Endometrium (tissue), 2 donors: ENCODE measurements at regions not wholly inside any gene's neighbourhood (a gene's known extent, or its start where the extent isn't known, plus 50 kb on each side); places are given as distances from the start of the nearest gene placed in this dataset.

Experiments used
- FAIRE-seq: peaks from 2 replicates; lab custom pipeline; 2012; peaks lifted over from hg19 to GRCh38; lab: Jason Lieb, UNC
- donor health status: control.
- donor health status: control.

DNA sequence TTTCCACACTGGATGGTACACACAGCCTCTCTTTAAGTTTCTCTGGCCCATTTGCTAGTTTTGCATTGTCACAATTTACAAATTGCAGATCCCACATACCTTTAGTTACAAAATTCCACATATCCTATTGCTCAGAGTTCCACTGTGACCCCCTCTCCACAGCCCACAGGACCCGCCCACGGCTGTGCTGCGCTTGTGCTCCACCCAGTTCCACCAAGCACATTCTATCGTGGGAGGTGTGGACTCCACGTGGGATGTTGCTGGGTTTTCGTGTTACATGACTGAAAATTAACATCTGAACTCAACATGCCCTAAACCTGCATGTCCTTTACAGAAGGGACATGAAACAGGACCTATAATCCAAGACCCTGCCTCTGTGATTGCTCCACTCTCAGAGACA is 423.0 kb downstream of the IRS2 start:
- FAIRE-seq: no peak

DNA sequence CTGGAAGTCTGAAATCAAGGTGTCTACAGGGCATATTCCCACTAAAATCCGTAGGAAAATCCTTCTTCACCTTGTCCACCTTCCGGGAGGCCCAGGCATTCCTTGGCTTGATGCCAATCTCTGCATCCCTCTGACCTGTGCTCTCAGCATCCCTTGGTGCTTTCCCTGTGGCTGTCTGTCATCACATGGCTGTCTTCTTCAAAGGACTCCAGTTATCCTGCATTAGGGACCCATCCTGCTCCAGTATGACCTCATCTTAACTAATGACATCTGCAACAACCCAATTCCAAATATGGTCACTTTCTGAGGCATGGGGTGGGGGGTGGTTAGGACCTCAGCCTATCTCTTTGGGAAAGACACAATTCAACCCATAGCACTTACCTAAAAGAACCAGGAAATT is 423.8 kb downstream of the IRS2 start:
- no peak for FAIRE-seq

DNA sequence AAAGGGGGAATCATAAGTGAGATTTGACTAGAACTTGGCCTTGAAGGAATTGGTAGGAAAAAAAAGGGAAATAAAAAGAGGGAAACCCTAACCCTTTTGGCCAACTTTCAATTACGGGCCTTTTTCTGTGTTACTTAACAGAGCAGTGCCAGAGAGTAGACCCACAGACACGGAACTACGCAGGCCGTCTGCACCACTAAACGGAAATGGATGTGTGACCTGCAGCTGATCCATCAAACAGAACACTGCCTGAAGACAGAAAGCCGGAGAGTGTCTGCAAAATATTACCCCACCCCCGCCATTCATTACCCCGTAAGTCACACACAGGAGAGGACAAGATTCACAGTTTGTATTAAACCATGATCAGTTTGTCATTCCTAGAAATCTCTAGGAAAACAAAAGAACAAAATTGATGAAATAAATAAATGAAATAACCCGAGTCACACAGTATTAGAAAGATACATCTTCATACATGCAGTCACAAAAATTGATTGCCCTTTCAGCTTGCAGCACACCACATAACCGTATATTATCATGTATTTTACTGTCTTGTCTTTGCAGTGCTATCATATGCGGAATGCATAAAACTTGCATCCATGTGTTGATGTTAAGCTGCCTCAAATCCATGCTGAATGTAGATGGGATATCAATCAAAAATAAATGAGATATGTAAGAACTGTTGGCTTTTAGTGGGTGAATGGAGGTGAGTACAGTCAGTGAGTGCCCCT is 424.7 kb downstream of the IRS2 start:
- FAIRE-seq: no peak

DNA sequence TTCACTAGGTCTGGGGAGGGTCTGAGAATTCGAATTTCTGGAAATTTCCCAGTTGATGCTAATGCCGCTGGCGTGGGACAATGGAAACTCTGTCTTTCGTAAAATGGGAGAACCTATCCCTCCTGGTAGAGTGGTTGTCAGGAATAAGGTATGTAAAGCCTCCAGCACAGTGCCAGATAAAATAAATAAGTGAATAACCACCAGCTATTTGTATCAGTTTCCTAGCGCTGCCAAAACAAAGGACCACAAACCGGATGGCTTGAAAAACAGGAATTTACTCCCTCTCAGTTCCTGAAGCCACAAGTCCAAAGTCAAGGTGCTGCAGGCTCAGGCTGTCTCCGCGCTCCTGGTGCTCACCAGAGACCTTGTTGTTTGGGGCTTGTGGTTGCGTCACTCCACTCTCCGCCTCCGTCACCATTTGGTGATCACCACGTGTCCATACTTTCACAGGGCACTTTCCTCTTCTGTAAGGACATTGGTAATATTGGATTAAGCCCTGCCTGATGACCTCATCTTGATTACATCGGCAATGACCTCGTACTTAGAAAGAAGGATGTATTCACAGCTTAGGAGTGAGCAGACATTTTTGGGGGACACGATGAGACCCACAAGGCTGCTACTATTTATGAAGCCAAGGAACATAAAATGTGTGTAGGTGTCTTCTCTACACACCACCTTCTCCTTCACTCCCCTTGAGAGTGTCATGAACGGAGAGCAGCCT is 428.5 kb downstream of the IRS2 start:
- FAIRE-seq: no peak

DNA sequence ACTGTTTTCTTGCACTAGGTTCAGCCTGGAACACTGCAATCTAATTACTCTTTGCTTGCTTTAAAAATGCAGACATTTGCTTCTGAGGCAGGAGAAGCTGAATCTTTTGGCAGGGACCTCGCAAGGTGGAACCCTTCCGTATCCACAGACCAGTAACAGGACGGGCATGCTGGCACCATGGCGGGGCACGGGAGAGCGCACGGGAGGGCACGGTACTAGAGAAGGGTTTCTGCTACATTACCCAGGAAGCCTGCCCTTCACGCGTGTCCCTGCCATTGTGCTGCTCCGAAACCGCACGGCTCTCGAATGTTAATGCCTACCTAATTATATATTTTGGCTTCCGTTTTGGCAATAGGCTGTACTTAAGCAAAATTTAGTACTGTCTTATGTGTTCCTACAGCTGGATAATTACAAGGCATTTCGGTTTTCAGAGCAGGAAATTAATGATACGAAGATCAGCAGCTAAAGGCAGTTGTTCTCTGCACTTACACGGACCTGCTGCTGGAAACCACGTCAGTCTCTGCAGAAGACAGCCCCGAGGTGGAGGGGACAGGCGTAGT is 430.4 kb downstream of the IRS2 start:
- FAIRE-seq: no peak

DNA sequence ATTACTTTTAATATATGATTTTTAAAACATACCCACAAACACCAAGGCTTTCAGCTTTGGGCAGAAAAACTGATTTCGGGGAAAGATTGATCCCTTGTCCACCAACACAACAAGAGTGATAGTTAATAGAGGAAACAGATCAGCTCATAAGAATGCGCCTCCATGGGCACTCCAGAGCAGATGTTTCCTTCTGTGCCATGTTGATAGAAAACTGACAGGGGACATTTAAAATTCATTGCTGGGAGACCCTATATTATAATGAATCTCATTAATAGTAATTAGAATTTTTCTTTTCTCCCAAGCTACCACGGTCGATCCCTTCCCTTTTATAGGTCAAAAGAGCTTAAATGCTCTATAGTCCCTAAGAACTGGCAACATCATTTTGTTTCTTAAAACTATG is 431.2 kb downstream of the IRS2 start:
- no peak for FAIRE-seq

GRCh38 chr13:109351236-109351635 is 435.1 kb downstream of the IRS2 start:
- no peak for FAIRE-seq

- FAIRE-seq: peak; percentile 23
These were observed 437.7 kb downstream of the IRS2 start for GRCh38 chr13:109348519-109349258.

DNA sequence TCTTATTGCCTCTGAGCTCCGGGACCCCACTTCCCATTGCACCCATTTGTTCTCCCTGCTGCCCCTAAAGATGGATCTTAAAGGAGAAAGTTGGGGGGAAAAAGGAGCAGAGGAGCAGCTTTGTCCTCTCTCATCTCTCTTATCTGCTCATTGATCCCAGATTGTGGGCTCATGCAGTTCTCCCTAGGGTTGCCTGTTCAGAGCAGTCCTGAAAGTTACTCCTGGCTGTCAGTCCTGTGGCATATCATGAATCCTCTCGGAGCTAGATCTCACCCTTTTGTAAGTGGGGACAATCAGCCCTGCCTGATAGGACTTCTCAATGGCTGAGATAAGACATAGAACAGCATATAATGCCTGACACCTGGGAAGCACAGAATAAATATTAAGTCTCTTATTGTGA is 440.3 kb downstream of the IRS2 start:
- FAIRE-seq: no peak

- FAIRE-seq: no peak
These were observed 440.9 kb downstream of the IRS2 start for GRCh38 chr13:109345433-109345941.

- no peak for FAIRE-seq
These were observed 441.7 kb downstream of the IRS2 start for GRCh38 chr13:109344552-109345157.

- FAIRE-seq: no peak
These were observed 449.7 kb downstream of the IRS2 start for GRCh38 chr13:109336730-109337129.

GRCh38 chr13:109333893-109334651 is 452.3 kb downstream of the IRS2 start:
- no peak for FAIRE-seq

GRCh38 chr13:109332506-109333499 is 453.6 kb downstream of the IRS2 start:
- FAIRE-seq: no peak

- no peak for FAIRE-seq
These were observed 454.5 kb downstream of the IRS2 start for GRCh38 chr13:109331898-109332297.

DNA sequence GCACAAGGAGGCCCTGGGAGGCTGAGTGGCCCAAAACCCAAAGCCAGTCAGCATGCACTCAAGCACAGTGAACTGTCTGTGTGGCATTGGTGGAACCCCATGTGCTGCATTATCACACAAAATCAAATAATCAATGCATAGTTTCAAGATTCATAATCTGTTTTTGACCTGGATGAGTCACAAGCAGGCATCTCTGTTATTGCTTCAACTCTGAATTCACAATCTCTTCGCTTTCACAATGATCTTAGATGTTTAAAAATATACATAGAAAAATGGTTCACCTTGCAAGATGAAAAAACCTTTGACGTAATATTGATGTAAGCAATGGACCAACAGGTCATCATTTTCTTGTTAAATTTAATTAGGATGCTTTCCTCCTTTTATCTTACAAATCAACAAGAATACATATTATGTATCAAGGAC is 455.4 kb downstream of the IRS2 start:
- FAIRE-seq: no peak

DNA sequence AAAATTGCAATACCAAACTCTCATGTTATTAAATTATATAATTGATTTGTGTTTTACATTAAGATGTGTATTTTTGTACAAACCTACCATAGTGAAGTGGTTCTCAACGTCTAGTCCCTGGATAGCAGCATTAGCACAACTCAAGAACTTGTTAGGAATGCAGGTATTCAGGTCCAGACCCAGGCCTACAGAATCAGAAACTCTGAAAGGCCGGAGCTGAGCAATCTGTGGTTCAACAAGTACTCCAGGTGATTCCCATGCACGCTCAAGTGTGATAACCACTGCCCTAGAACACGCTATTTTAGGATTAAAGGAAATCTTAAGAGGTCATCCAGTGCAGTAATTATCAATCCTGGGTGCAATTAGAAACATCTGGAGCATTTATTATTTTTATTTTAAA is 456.3 kb downstream of the IRS2 start:
- FAIRE-seq: no peak

- no peak for FAIRE-seq
These were observed 457.2 kb downstream of the IRS2 start for GRCh38 chr13:109329175-109329574.

- FAIRE-seq: no peak
These were observed 459.8 kb downstream of the IRS2 start for GRCh38 chr13:109326601-109327000.

GRCh38 chr13:109323338-109323737 is 463.0 kb downstream of the IRS2 start:
- no peak for FAIRE-seq
